Aorta (tissue), 5 donors: ENCODE measurements at regions not wholly inside any gene's neighbourhood (a gene's known extent, or its start where the extent isn't known, plus 50 kb on each side); places are given as distances from the start of the nearest gene placed in this dataset.

Experiments
- ATAC-seq: fragments of 200-7000 bp; cut with Tn5 transposase; one replicate; pipeline ENCODE4 v1.9.1; 2022; ENCODE audit warnings: moderate library complexity; ENCODE audit not compliant: low FRiP score
- DNase-seq, 2 donors: peaks; one replicate each; pipeline ENCODE4 v3.0.0-alpha.2; 2020
- H3K27ac ChIP-seq, 2 donors: one replicate each; pipeline ENCODE4 v1.5.1; 2013; ENCODE audit warnings: low read length in 2 of 2, mild to moderate bottlenecking in 2 of 2, moderate library complexity in 2 of 2, control low read depth in 1 of 2, inconsistent platforms in 1 of 2, low read depth in 1 of 2
- H3K27me3 ChIP-seq, 2 donors: one replicate each; pipeline ENCODE4 v1.6.1; 2013; ENCODE audit warnings: control low read depth in 1 of 2, low read length in 1 of 2, mild to moderate bottlenecking in 1 of 2, moderate library complexity in 1 of 2; ENCODE audit not compliant: insufficient read depth in 2 of 2, control insufficient read depth in 1 of 2
- H3K36me3 ChIP-seq, 2 donors: one replicate each; pipeline ENCODE4 v1.6.1; 2013; ENCODE audit warnings: control low read depth in 1 of 2, low read length in 1 of 2, mild to moderate bottlenecking in 1 of 2; ENCODE audit not compliant: insufficient read depth in 2 of 2, control insufficient read depth in 1 of 2
- H3K4me1 ChIP-seq, 2 donors: one replicate each; pipeline ENCODE4 v1.6.1; 2013; ENCODE audit warnings: low read length in 2 of 2, control low read depth in 1 of 2, mild to moderate bottlenecking in 1 of 2, moderate library complexity in 1 of 2; ENCODE audit not compliant: insufficient read depth in 2 of 2, control insufficient read depth in 1 of 2
- H3K4me3 ChIP-seq, 2 donors: one replicate each; pipeline ENCODE4 v1.5.1; 2013; ENCODE audit warnings: low read length in 2 of 2, control low read depth in 1 of 2, mild to moderate bottlenecking in 1 of 2
- H3K9me3 ChIP-seq: one replicate; pipeline ENCODE4 v1.6.1; 2013; ENCODE audit warnings: mild to moderate bottlenecking, low read length; ENCODE audit not compliant: control insufficient read depth
- WGBS, 2 donors: extraction: QIAGEN DNeasy Blood & Tissue Kit; methylation state at CpG; one replicate each; pipeline ENCODE4 v1.1.7; 2013; 5-methylcytosine and 5-hydroxymethylcytosine counted together
- intact Hi-C, 2 donors: fragments of 100-400 bp; cut with DNase I; formaldehyde crosslinking; loops; one replicate each; pipeline versions ENCODE4 v1.14.2 to v1.15.0; 2022
- donor health status: healthy with polysubstance abuse.
- donor health status: Bipolar disorder and iron deficiency.
- donor health status: DM: no; HTN: no; CAD: no.
- donor health status: DM: no; HTN: no; CAD: no.
- donor health status: DM: yes; HTN: yes; CAD: no.

GRCh38 chr7:42768045-42768444, 143.8 kb downstream of the C7orf25 start:
- intact Hi-C loops, result no loop called here
- DNase-seq, result no peak
- H3K4me1 ChIP-seq, result peaks cover 0 to 1% of the 10 kb centered on the region in 2 donors
- no peaks in the 10 kb centered on the region for H3K9me3 ChIP-seq
- no peaks in the 10 kb centered on the region for H3K27me3 ChIP-seq
- H3K4me3 ChIP-seq, result no peak overlapping the region
- H3K36me3 ChIP-seq, result no peaks in the 10 kb centered on the region
- WGBS, 2 donors, result 92 to 94% methylated on average over 4 of the region's 4 CpGs
- no peak for ATAC-seq
- H3K27ac ChIP-seq, result no peak overlapping the region

- no peaks in the 10 kb centered on the region for H3K27me3 ChIP-seq
- DNase-seq, result no peak
- H3K27ac ChIP-seq, result no peak overlapping the region
- no peaks in the 10 kb centered on the region for H3K9me3 ChIP-seq
- no peaks in the 10 kb centered on the region for H3K36me3 ChIP-seq
- ATAC-seq, result no peak
- peaks cover 0 to 1% of the 10 kb centered on the region in 2 donors for H3K4me1 ChIP-seq
- no peak overlapping the region for H3K4me3 ChIP-seq
- WGBS, 2 donors, result 69 to 74% methylated on average over 3 of the region's 3 CpGs
- intact Hi-C loops, result no loop called here
Measured at GRCh38 chr7:42766782-42767423, 145.0 kb downstream of the C7orf25 start.

- Histone ChIP-seq H3K9me3 (no peaks in the 10 kb centered on the region), H3K27ac (no peak overlapping the region), H3K27me3 (no peaks in the 10 kb centered on the region), H3K4me1 (peaks cover 0 to 1% of the 10 kb centered on the region in 2 donors), H3K4me3 (no peak overlapping the region), H3K36me3 (no peaks in the 10 kb centered on the region)
- no peak for DNase-seq
- intact Hi-C loops, result no loop called here
- ATAC-seq, result no peak
- 92% methylated on average over 2 of the region's 2 CpGs for WGBS, 2 donors
Measured at GRCh38 chr7:42765931-42766330, 145.9 kb downstream of the C7orf25 start.

GRCh38 chr7:42763137-42763551, 148.7 kb downstream of the C7orf25 start:
- no peaks in the 10 kb centered on the region for H3K36me3 ChIP-seq
- intact Hi-C loops, result no loop called here
- DNase-seq (no peak), ATAC-seq (no peak)
- no peak overlapping the region for H3K27ac ChIP-seq
- peaks cover 0 to 2% of the 10 kb centered on the region in 2 donors for H3K27me3 ChIP-seq
- no peak overlapping the region for H3K4me3 ChIP-seq
- peaks cover 0 to 3% of the 10 kb centered on the region in 2 donors for H3K4me1 ChIP-seq
- peaks cover 3% of the 10 kb centered on the region for H3K9me3 ChIP-seq
- WGBS, 2 donors, result 72 to 90% methylated on average over 6 of the region's 6 CpGs

GRCh38 chr7:42761486-42761885, 150.4 kb downstream of the C7orf25 start:
- peaks cover 4% of the 10 kb centered on the region for H3K9me3 ChIP-seq
- ATAC-seq (no peak), DNase-seq (no peak)
- H3K36me3 ChIP-seq, result no peaks in the 10 kb centered on the region
- intact Hi-C loops, result no loop called here
- peaks cover 0 to 2% of the 10 kb centered on the region in 2 donors for H3K27me3 ChIP-seq
- 91 to 95% methylated on average over 1 of the region's 1 CpG for whole genome bisulfite sequencing, 2 donors
- H3K4me3 ChIP-seq, result no peak overlapping the region
- no peak overlapping the region for H3K27ac ChIP-seq
- peaks cover 0 to 2% of the 10 kb centered on the region in 2 donors for H3K4me1 ChIP-seq

GRCh38 chr7:42758124-42758523, 153.7 kb downstream of the C7orf25 start:
- H3K27ac ChIP-seq, result no peak overlapping the region
- no peaks in the 10 kb centered on the region for H3K36me3 ChIP-seq
- WGBS, 2 donors, result 90 to 91% methylated on average over 1 of the region's 1 CpG
- intact Hi-C loops, result no loop called here
- H3K27me3 ChIP-seq, result peaks cover 0 to 2% of the 10 kb centered on the region in 2 donors
- DNase-seq (no peak), ATAC-seq (no peak)
- peaks cover 4% of the 10 kb centered on the region for H3K9me3 ChIP-seq
- no peak overlapping the region for H3K4me3 ChIP-seq
- H3K4me1 ChIP-seq, result peaks cover 0 to 4% of the 10 kb centered on the region in 2 donors

- WGBS, 2 donors, result 85 to 89% methylated on average over 5 of the region's 5 CpGs
- intact Hi-C loops, result no loop called here
- H3K27ac ChIP-seq, result no peak overlapping the region
- ATAC-seq, result no peak
- H3K4me1 ChIP-seq, result peaks cover 0 to 4% of the 10 kb centered on the region in 2 donors
- H3K4me3 ChIP-seq, result no peak overlapping the region
- H3K9me3 ChIP-seq, result peaks cover 4% of the 10 kb centered on the region
- H3K27me3 ChIP-seq, result peaks cover 0 to 2% of the 10 kb centered on the region in 2 donors
- no peak for DNase-seq
- no peaks in the 10 kb centered on the region for H3K36me3 ChIP-seq
Measured at GRCh38 chr7:42756841-42757240, 155.0 kb downstream of the C7orf25 start.

- Histone ChIP-seq H3K4me1 (peaks cover 0 to 4% of the 10 kb centered on the region in 2 donors), H3K4me3 (no peak overlapping the region), H3K27me3 (peaks cover 0 to 2% of the 10 kb centered on the region in 2 donors), H3K27ac (no peak overlapping the region), H3K36me3 (no peaks in the 10 kb centered on the region), H3K9me3 (peaks cover 4% of the 10 kb centered on the region)
- 21% methylated on average over 3 of the region's 3 CpGs for WGBS, 2 donors
- intact Hi-C loops, result no loop called here
- no peak for ATAC-seq
- DNase-seq, result no peak
Measured at GRCh38 chr7:42753811-42754363, 158.0 kb downstream of the C7orf25 start.

GRCh38 chr7:42753367-42753766, 158.5 kb downstream of the C7orf25 start:
- Histone ChIP-seq H3K4me1 (peaks cover 0 to 2% of the 10 kb centered on the region in 2 donors), H3K36me3 (no peaks in the 10 kb centered on the region), H3K4me3 (no peak overlapping the region), H3K27me3 (no peaks in the 10 kb centered on the region), H3K27ac (no peak overlapping the region), H3K9me3 (peaks cover 1% of the 10 kb centered on the region)
- DNase-seq (no peak), ATAC-seq (no peak)
- 24 to 58% methylated on average over 2 of the region's 2 CpGs for WGBS, 2 donors
- intact Hi-C loops, result no loop called here
